Activated naive CD4-positive, alpha-beta T cell treated with Interleukin-2 at 50 U/mL for 16 hours (primary cell): ENCODE measurements at regions not wholly inside any gene's neighbourhood (a gene's known extent, or its start where the extent isn't known, plus 50 kb on each side); places are given as distances from the start of the nearest gene placed in this dataset.
"Not testable (repeated sequence)": the region's sequence is repeated elsewhere in the genome, so short reads cannot be mapped to it uniquely, and the experiment has no call there.

Experiments
- DNase-seq: peaks from one replicate; pipeline ENCODE4 v3.0.0-alpha.2; 2020

GRCh38 chr17:77562361-77562760 is 396.1 kb upstream of the TNRC6C start:
- not testable (repeated sequence) for DNase-seq

GRCh38 chr17:77563439-77564102 is 394.9 kb upstream of the TNRC6C start:
- DNase-seq: no peak

DNA sequence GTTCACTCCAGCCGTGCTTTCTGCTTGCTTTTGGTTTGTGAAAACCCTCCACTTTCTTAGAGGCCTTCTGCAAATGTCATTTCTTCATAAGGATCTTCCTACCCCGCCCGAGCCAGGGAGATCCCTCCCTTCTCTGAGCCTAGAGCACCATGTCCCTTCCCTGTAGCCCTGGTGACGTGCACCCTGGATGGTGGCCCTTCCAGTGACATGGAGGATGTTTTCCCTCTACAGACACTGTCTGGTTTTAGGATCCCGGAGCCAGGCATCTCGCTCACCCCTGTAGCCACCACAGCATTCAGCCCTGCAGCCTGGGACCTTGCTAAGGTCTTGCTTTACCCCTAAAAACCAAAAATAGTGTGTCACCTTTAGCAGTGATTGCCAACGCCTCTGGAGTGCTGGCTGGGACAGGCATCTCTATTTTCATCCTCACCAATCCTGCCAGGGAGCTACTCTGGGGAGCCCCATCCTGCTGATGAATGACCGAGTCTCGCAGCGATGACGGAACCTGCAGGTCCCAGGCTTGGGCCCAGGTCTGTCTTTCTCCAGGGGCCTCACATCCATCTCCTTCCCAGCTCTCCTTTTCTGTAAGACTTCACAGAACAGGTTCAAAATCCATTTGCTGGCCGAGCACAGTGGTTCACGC is 394.1 kb upstream of the TNRC6C start:
- DNase-seq: no peak

GRCh38 chr17:77565166-77565565 is 393.3 kb upstream of the TNRC6C start:
- no peak for DNase-seq

- DNase-seq: no peak
Measured at GRCh38 chr17:77566151-77566550, 392.4 kb upstream of the TNRC6C start.

- DNase-seq: no peak
Measured at GRCh38 chr17:77566566-77567138, 391.9 kb upstream of the TNRC6C start.

DNA sequence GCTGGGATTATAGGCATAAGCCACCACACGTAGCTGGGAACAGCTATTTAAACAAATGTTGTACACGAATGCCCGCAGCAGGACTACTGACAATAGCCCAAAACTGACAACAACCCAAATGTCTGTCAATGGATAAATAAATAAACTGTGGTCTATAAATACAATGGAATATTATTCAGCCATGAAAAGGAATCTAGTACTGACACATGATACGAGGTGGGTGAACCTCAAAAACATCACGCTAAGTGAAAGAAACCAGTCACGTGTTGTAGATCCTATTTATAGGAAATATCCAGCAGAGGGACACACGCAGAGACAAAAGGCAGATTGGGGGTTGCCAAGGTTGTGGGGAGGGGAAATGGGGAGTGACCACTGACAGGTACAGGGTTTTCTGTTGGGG is 390.0 kb upstream of the TNRC6C start:
- no peak for DNase-seq

DNA sequence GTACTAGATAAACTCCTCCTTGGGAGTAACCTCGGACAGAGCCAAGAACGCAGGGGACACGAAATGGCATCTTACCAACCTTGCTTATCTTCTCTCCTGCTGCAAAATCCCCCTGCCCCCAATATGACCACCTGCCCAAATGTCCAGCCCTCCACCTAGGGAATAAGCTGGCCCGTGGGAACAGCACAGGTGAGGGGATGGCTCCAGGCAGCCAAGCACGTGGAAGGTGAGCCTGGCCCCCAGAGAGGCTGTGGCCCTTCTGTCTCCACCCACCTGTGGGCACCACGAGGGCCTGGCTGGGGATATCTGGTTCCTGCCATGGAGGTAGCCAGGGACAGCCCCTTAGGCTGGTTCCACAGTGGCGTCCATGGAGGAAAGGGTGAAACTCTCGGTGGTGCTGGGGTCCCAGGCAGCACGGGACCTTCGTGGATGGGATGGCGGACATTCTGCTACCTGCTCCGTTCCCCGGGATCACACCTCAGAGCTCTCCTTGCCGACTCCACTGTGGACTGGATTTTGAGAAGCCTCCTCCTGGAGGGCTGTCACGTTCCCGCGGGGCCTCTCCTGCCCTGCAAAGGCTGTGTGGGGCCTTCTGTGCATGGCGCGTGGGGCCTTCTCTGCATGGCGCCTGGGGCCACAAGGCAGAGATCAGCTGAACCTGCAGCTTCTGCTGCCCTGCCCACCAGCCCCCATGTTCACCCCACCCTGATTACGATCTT is 388.5 kb upstream of the TNRC6C start:
- DNase-seq: no peak

DNA sequence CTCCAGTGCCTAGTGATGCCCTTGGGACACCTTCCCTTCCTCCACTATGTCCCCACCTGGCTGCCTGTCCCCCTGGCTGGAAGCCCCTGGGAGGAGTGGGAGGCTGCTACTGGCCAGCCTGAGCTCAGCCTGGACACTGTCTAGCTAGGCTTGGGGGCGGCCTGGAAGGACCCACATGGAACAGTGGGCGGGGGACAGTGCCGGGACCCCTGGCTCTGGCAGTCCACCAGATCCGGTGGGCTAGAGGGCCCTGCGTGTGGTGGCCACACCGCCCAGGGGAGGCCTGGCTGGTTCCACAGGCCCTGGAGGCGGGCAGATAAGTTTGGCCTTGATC is 388.0 kb upstream of the TNRC6C start:
- DNase-seq: no peak

DNA sequence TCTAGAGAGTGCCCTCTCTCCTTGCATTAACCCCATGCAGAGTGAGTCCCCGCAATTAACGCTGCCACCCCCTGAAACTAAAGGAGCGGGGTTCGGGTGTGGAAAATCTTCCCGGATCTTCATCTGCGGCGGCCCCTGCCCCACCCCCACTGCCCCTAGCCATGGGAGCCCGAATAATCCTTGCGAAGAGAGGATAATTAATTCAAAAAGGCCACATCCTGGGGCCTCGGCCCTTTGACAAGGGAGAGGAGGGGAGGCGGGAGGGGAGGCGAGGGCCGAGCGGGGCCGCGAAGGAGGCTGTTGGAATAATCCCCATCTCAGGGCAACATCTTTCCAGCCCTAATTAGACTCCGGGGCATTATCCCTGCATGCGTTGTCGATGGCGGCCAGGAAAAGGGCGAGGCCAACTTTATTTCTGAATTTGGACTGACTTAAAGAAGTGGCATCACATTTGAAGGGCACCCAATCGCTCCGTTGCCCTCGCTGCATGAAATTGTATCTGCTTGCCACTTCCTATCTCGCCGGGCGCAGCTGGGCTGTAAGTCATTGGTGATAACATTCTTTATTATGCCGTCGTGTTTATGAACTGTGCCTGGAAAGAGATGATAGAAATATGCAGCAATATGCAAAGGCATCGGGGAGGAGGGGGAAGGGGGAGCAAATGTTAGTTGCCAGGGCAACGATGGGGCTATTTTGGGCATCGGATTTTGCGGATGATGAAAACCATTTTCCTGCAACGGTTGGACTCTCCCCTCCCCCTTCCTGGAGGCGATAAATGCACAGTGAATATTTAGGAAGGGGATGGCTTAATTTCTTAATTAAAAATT is 387.1 kb upstream of the TNRC6C start:
- peak; percentile 4 for DNase-seq

GRCh38 chr17:77572065-77572601 is 386.4 kb upstream of the TNRC6C start:
- DNase-seq: no peak

- no peak for DNase-seq
Measured at GRCh38 chr17:77572851-77573250, 385.7 kb upstream of the TNRC6C start.

DNA sequence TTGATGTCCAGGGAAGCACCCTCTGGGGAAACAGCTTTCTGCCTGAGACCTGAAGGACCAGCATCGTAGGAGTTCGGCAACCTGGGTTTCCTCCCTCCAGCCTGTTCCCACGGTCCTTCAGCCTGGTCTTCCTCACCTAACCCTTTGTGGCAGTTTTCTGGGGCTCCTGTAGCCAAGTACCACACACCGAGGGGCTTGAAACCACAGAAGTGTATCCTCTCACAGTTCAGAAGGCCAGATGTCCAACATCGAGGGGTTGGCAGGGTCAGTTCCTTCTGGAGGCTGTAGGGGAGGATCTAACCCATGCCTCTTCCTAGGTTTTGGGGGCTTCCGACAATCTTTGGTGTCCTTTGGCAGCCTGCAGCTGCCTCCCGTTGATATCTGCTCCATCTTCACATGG is 381.0 kb upstream of the TNRC6C start:
- DNase-seq: no peak

DNA sequence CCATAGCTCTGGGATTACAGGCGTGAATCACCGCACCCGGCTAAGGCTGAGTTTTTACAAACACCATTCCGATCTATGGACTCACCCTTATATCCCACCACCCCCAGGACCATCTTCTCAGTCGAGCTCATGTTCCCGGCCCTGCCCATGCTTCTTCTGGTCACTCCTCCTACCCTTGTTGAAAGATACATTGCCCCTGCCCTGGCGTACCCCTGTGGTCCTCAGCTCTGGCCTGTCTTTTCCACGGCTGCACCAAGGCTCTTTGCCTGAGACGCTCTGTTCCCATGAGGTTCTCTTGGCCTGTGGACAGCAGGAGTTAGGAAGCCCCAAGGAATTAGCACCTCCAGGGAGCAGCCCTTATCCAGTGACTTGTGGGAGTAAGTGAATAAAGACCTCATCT is 379.4 kb upstream of the TNRC6C start:
- no peak for DNase-seq

DNA sequence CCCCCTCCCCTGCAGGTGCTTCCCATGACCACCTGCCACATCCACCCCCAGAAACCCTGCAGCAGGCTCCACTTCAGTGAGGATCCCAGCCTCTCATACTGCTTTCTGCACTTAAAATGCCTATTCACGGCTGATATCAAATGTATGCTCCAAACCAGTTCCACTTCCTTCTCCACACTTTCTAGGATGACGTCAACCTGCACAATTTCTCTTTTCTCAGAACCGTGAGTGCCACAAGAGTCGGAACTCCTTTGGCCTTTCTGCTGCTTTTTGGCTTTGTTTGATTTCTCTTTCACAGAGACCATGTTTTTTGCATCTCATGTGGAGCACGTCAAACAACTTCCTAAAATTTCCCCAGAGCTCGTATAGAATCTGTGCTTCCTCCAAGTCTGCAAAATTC is 378.8 kb upstream of the TNRC6C start:
- DNase-seq: no peak

GRCh38 chr17:77580531-77581270 is 377.8 kb upstream of the TNRC6C start:
- DNase-seq: no peak

- DNase-seq: no peak
Measured at GRCh38 chr17:77581480-77581879, 377.0 kb upstream of the TNRC6C start.

DNA sequence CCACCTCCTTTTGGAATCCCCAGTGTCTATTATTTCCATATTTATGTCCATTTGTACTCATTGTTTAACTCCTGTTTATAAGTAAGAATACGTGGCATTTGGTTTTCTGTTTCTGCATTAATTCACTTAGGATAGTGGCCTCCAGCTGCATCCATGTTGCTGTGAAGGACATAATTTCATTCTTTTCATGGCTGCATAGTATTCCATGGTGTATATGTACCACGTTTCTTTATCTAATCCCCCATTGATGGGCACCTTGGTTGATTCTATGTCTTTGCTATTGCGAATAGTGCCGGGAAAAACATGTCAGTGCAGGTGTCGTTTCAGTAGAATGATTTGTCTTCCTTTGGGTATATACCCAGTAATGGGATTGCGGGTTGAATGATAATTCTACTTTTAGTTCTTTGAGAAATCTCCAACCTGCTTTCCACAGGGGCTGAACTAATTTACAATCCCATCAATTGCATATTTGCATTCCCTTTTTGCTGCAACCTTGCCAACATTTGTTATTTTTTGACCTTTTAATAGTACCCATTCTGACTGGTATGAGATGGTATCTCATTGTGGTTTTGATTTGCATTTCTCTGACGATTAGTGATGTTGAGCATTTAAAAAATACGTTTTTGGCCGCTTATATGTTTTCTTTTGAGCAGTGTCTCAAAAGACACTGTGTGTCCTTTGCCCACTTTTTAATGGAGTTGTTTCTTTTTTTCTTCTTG is 373.2 kb upstream of the TNRC6C start:
- no peak for DNase-seq

DNA sequence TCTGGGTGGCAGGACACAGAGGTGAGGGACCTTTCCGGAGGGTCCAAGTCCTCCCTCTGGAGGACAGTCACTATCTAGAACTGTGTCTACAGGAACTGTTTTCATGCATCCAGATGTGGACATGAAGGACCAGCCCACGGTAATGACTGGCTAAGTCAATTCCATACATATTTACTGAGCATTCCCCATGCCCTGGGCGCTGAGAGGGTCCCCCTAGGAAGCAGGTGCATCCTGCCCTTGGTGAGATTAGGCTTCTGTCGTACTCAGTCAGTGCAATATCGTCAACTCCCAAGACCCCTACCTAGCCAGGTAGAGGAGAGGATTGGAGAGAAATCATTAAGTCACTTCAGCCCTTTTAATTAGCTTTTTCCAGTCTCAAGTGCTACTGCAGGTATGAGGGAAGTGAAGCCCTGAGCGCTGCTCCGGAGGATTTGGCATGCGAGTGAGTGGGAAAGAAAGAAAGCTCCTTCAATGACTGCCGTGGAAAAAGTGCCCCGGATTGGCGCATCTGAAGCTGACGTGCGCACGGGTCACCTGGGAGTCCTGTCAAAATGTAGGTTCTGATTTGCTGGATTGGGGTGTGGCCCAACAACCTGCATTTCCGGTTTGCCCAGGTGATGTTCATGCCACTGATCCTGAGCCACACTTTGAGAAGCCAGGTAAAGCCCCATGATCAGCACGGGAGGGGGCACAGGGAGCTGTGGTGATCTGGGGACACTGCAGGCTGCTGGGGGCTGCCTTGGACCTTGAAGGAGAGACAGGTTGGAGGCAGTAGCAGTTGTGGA is 367.4 kb upstream of the TNRC6C start:
- no peak for DNase-seq

DNA sequence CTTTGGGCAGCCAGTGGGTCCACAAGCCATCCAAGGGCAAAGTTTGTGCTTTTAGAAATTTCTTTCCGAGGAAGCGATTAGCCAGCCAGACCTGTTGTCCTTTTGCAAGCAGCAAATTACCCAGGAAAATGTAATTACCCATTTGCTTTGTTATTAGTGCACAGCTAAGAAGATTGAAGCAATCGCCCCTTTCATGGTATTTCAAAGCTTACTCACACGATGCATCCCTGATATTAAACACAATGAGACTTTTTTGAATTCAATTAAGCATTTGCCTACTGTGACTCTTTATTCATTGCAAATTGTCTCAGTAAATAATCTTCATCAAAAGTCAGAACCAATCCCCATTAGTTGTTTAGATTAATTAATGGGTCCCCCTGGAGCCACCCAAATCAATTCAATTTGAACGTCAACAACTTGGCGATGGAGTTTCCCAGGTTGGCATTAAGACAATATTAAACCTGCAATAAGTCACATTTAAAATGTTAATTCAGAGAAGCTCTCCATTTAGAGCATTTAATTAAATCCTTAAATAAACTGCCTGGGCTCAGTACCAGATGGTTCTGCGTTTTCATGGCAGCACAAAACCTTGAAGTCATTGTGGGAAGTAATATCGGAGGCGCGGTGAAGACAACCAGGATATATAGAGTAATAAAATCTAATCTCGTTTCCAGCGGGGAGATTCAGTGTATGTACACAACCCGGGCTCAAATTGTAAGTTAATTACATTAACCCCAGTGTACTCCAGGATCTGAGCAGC is 366.2 kb upstream of the TNRC6C start:
- DNase-seq: no peak
